ENCODE measurements at regions not wholly inside any gene's neighbourhood (a gene's known extent, or its start where the extent isn't known, plus 50 kb on each side); places are given as distances from the start of the nearest gene placed in this dataset.

- FAIRE-seq (no peak), DNase-seq (ENCODE audit: low read depth, low spot score) (no peak)
- Histone ChIP-seq H3K36me3 (ENCODE audit: control insufficient read depth in 2 of 2, extremely low read depth in 1 of 2, insufficient read depth in 2 of 2, low read length in 2 of 2) (no peaks in the 10 kb centered on the region), H3K9me1 (ENCODE audit: control insufficient read depth, extremely low read depth, insufficient read depth, low read length) (no peaks in the 10 kb centered on the region), H4K20me1 (ENCODE audit: control insufficient read depth, extremely low read depth, insufficient read depth, low read length) (no peaks in the 10 kb centered on the region), H3K27ac (ENCODE audit: control insufficient read depth, insufficient read depth, low read length) (no peak overlapping the region), H3K9me3 (ENCODE audit: control insufficient read depth, low read depth, low read length) (no peaks in the 10 kb centered on the region), H3K4me1 (ENCODE audit: control insufficient read depth, extremely low read depth, insufficient read depth, low read length) (peaks cover 1% of the 10 kb centered on the region), H3K27me3 (ENCODE audit: control insufficient read depth, extremely low read depth, insufficient read depth, low read length) (no peaks in the 10 kb centered on the region), H3K9ac (ENCODE audit: control insufficient read depth, extremely low read depth, insufficient read depth, low read length) (no peak overlapping the region), H3K4me3 (ENCODE audit: control insufficient read depth in 2 of 3, extremely low read depth in 1 of 3, insufficient read depth in 2 of 3, low read depth in 1 of 3, low read length in 3 of 3) (no peak overlapping the region), H3K4me2 (ENCODE audit: control insufficient read depth, extremely low read depth, insufficient read depth, low read depth, low read length) (no peak overlapping the region), H2AFZ (ENCODE audit: control insufficient read depth, low read length) (no peak overlapping the region), H3K79me2 (ENCODE audit: control insufficient read depth, insufficient read depth, low read length) (no peaks in the 10 kb centered on the region)
- dilution Hi-C loops (cut with MboI; ENCODE audit: extremely low pct_ligation_motif_present, low sequenced_read_pairs), result no loop called here
- TF ChIP-seq, protein P1, sequence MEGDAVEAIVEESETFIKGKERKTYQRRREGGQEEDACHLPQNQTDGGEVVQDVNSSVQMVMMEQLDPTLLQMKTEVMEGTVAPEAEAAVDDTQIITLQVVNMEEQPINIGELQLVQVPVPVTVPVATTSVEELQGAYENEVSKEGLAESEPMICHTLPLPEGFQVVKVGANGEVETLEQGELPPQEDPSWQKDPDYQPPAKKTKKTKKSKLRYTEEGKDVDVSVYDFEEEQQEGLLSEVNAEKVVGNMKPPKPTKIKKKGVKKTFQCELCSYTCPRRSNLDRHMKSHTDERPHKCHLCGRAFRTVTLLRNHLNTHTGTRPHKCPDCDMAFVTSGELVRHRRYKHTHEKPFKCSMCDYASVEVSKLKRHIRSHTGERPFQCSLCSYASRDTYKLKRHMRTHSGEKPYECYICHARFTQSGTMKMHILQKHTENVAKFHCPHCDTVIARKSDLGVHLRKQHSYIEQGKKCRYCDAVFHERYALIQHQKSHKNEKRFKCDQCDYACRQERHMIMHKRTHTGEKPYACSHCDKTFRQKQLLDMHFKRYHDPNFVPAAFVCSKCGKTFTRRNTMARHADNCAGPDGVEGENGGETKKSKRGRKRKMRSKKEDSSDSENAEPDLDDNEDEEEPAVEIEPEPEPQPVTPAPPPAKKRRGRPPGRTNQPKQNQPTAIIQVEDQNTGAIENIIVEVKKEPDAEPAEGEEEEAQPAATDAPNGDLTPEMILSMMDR (optimal IDR thresholded peaks at IDR 0.05 in 1 of 3, IDR thresholded peaks at IDR 0.05 in 1 of 3, conservative IDR thresholded peaks at IDR 0.05 in 1 of 3; ENCODE audit: extremely low read depth in 1 of 3, insufficient read depth in 2 of 3, low read length in 3 of 3), result no peak
- TF ChIP-seq EZH2 (IDR thresholded peaks at IDR 0.05; ENCODE audit: low read length), result no peak
Measured at GRCh38 chr12:43052441-43052840, 462.9 kb upstream of the PRICKLE1 start.

GRCh38 chr12:43044241-43044640 lies 454.7 kb upstream of the PRICKLE1 start:
- DNase-seq (ENCODE audit: low read depth, low spot score), result no peak
- Histone ChIP-seq H3K9ac (ENCODE audit: control insufficient read depth, extremely low read depth, insufficient read depth, low read length) (no peak overlapping the region), H2AFZ (ENCODE audit: control insufficient read depth, low read length) (no peak overlapping the region), H3K4me2 (ENCODE audit: control insufficient read depth, extremely low read depth, insufficient read depth, low read depth, low read length) (no peak overlapping the region), H3K9me3 (ENCODE audit: control insufficient read depth, low read depth, low read length) (no peaks in the 10 kb centered on the region), H3K4me3 (ENCODE audit: control insufficient read depth in 2 of 3, extremely low read depth in 1 of 3, insufficient read depth in 2 of 3, low read depth in 1 of 3, low read length in 3 of 3) (no peak overlapping the region), H3K27ac (ENCODE audit: control insufficient read depth, insufficient read depth, low read length) (no peak overlapping the region), H3K9me1 (ENCODE audit: control insufficient read depth, extremely low read depth, insufficient read depth, low read length) (no peaks in the 10 kb centered on the region), H3K79me2 (ENCODE audit: control insufficient read depth, insufficient read depth, low read length) (no peaks in the 10 kb centered on the region), H3K4me1 (ENCODE audit: control insufficient read depth, extremely low read depth, insufficient read depth, low read length) (no peaks in the 10 kb centered on the region), H3K36me3 (ENCODE audit: control insufficient read depth in 2 of 2, extremely low read depth in 1 of 2, insufficient read depth in 2 of 2, low read length in 2 of 2) (no peaks in the 10 kb centered on the region), H3K27me3 (ENCODE audit: control insufficient read depth, extremely low read depth, insufficient read depth, low read length) (no peaks in the 10 kb centered on the region), H4K20me1 (ENCODE audit: control insufficient read depth, extremely low read depth, insufficient read depth, low read length) (no peaks in the 10 kb centered on the region)
- TF ChIP-seq, protein P1 (optimal IDR thresholded peaks at IDR 0.05 in 1 of 3, IDR thresholded peaks at IDR 0.05 in 1 of 3, conservative IDR thresholded peaks at IDR 0.05 in 1 of 3; ENCODE audit: extremely low read depth in 1 of 3, insufficient read depth in 2 of 3, low read length in 3 of 3), result no peak
- no peak for TF ChIP-seq EZH2 (IDR thresholded peaks at IDR 0.05; ENCODE audit: low read length)
- dilution Hi-C loops (cut with MboI; ENCODE audit: extremely low pct_ligation_motif_present, low sequenced_read_pairs), result no loop called here
- FAIRE-seq, result no peak

All from keratinocyte (primary cell).